ENCODE measurements at regions not wholly inside any gene's neighbourhood (a gene's known extent, or its start where the extent isn't known, plus 50 kb on each side); places are given as distances from the start of the nearest gene placed in this dataset.

DNA sequence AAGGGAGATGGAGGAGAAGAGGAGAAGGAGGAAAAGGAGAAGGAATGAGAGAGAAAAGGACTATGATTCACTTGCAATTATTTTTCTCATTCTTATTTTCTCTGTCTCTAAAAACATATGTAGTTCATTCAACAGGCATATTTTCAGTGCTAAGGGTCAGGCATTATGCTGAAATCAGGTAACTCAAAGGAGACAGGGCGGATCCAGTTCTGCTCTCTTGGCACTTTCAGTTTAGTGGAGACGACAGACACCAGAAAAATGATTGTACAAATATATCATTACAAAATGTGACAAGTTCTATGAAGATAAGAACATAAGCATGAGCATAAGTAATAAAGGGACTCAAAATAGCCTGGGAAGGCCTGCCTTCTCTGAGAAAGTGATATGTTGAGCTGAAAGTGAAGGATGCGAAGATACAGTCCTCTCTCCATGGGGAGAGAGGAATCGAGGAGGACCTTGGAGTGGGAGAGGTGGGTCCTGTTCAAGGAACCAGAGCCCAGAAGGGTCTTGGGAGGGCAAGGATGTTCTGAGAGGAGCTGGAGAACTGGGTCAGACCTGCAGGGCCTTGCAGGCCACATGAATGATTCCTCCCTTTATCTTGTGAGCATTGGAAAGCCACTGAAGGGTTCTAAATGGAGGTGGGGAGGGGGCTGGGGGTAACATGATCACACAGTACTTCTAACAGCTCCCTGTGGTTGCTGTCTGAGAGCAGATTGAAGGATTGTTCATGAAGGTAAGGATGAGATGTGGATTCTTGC, 58.6 kb upstream of the TMEM17 start:
- DNase-seq = no peak

DNA sequence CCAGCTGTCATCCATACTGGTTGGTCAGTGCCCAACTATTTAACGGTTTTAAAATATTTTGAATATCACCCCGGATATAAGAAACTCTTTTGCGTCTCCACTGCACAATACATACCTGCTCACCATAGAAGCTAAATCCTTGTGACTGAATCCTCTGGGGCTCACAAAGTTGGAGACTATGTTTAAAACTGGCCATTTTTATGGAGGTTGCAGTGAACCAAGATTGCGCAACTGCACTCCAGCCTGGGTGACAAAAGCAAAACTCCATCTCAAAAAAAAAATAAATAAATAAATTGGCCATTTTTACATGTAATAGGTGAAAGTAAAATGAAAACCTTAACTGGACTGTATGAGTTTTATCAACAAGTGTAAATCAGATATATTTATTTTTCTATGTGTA, 55.6 kb upstream of the TMEM17 start:
- no peak for DNase-seq

DNA sequence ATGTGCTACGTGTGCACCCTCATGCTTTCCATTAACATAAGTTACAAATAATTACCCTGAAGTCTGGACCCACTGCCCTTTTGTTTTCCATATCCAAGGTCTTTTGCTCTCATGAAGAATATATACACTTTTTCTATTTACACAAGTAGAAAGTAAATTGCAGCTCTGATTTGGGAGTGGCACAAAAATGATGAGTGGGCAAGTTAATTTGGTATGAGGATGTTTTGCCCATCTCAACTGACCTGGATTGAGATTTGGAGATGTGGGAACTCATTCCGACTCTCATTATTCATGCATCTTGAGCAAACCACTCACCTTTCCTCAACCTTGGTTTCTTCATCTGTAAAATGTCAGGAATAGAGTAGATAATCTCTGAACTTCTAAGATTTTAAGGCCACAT, 53.6 kb upstream of the TMEM17 start:
- no peak for DNase-seq

DNA sequence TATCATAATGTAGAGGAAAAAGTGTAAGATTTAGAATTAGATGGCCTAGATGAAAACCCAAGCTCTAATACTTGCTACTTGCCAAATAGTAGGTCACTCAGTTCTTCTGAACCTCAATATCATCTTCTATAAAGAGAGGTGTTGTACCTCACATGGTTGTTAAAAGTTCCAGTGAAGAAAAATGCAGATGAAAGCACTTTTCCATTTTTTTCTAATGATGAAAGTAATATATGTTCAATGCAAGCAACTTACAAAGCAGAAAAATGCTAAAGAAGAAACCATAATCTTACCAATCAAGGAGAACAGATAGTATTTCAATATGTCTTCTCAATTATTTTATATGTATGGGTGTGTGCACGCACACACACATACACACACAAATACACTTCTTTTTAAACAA, 52.7 kb upstream of the TMEM17 start:
- DNase-seq = no peak

DNA sequence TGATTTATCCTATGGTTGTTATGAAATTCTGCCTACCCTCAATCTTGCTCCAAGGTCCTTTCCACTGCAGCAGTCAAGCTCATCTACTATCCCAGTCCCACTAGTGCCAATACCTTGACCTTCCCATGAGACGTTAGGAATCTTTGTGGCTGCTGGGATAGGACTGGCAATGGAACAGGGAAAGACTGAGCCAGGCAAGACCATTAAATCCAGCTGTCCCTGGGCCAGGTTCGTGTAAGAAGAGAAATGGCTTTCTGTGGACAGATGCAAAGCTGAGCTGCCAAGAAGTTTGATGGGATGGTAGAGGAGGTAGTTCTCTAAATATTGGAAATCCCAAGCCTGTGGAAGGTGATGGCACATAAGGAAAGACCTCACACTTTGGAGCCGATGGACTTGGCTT, 50.1 kb upstream of the TMEM17 start:
- DNase-seq = no peak
